SK-N-SH (cell line): ENCODE measurements at regions not wholly inside any gene's neighbourhood (a gene's known extent, or its start where the extent isn't known, plus 50 kb on each side); places are given as distances from the start of the nearest gene placed in this dataset.

Experiments
- CTCF ChIA-PET: fragments of 300-600, 350-600 bp; formaldehyde crosslinking; extraction: SDS; loops from one replicate; lab custom pipeline; 2021; lab: Yijun Ruan, JAX
- POLR2A ChIA-PET: fragments of 350-600 bp; sonication (Branson Sonifier 250); formaldehyde crosslinking; extraction: SDS; loops from one replicate; lab custom pipeline; 2020; ENCODE audit warnings: antibody characterized with exemption, inconsistent platforms; lab: Yijun Ruan, JAX
- DNase-seq: peaks from one replicate; pipeline ENCODE4 v3.0.0; 2012
- H2AFZ ChIP-seq: fragments of 200-600 bp; sonication (generic); 2 replicates; pipeline ENCODE4 v1.8.1; 2016; ENCODE audit warnings: antibody characterized with exemption, mild to moderate bottlenecking, low read depth
- H3F3A ChIP-seq: fragments of 200-600 bp; sonication (generic); replicated peaks from 2 replicates; pipeline ENCODE3; 2016; ENCODE audit warnings: antibody characterized with exemption, mild to moderate bottlenecking; ENCODE audit not compliant: insufficient read depth
- H3K27ac ChIP-seq, 2 experiments: fragments of 200-500 bp in 1 of 2; fragments of 200-600 bp in 1 of 2; sonication (Bioruptor generic) in 1 of 2; sonication (generic), shearing (Covaris generic) in 1 of 2; 2 replicates each; pipeline versions ENCODE4 v1.5.1 to v1.6.1; 2014 to 2016; ENCODE audit warnings: low read depth in 2 of 2, inconsistent platforms in 1 of 2, low read length in 1 of 2, mild to moderate bottlenecking in 1 of 2, mixed read lengths in 1 of 2
- H3K27me3 ChIP-seq: fragments of 200-600 bp; sonication (generic), shearing (Covaris generic); 2 replicates; pipeline ENCODE4 v1.6.1; 2016; ENCODE audit warnings: mixed run types; ENCODE audit not compliant: insufficient read depth
- H3K36me3 ChIP-seq, 2 experiments: fragments of 200-500 bp in 1 of 2; fragments of 200-600 bp in 1 of 2; sonication (Bioruptor generic) in 1 of 2; sonication (generic) in 1 of 2; replicated peaks in 1 of 2; 2 replicates each; pipeline versions ENCODE3 to v1.5.1; 2014 to 2016; ENCODE audit warnings: low read length in 1 of 2, mild to moderate bottlenecking in 1 of 2; ENCODE audit not compliant: insufficient read depth in 2 of 2, control insufficient read depth in 1 of 2
- H3K4me1 ChIP-seq, 2 experiments: fragments of 200-500 bp in 1 of 2; fragments of 200-600 bp in 1 of 2; sonication (Bioruptor generic) in 1 of 2; sonication (generic), shearing (Covaris generic) in 1 of 2; 2 replicates each; pipeline versions ENCODE4 v1.5.1 to v1.6.1; 2014 to 2016; ENCODE audit warnings: low read depth in 1 of 2, low read length in 1 of 2, mixed run types in 1 of 2; ENCODE audit not compliant: insufficient read depth in 2 of 2, control insufficient read depth in 1 of 2
- H3K4me2 ChIP-seq: fragments of 200-600 bp; sonication (generic), shearing (Covaris generic); 2 replicates; pipeline ENCODE4 v1.6.1; 2017; ENCODE audit warnings: mixed run types
- H3K4me3 ChIP-seq, 2 experiments: fragments of 200-500 bp in 1 of 2; fragments of 200-600 bp in 1 of 2; sonication (Bioruptor generic) in 1 of 2; sonication (generic), shearing (Covaris generic) in 1 of 2; 2 replicates each; pipeline versions ENCODE4 v1.5.1 to v1.8.1; 2014 to 2016; ENCODE audit warnings: low read depth in 2 of 2, inconsistent platforms in 1 of 2, low read length in 1 of 2, mild to moderate bottlenecking in 1 of 2, mixed read lengths in 1 of 2, moderate library complexity in 1 of 2
- H3K79me2 ChIP-seq: fragments of 200-600 bp; sonication (generic); 2 replicates; pipeline ENCODE4 v1.8.1; 2017; ENCODE audit warnings: mild to moderate bottlenecking; ENCODE audit not compliant: insufficient read depth
- H3K9ac ChIP-seq: fragments of 200-600 bp; sonication (generic); 2 replicates; pipeline ENCODE4 v1.6.1; 2017; ENCODE audit warnings: mixed run types
- H3K9me2 ChIP-seq: fragments of 200-600 bp; sonication (generic); 2 replicates; pipeline ENCODE4 v1.6.1; 2017; ENCODE audit warnings: mixed run types
- H3K9me3 ChIP-seq: fragments of 200-600 bp; sonication (generic); 2 replicates; pipeline ENCODE4 v1.6.1; 2017; ENCODE audit warnings: mixed run types, mild to moderate bottlenecking, moderate library complexity
- H4K20me1 ChIP-seq: fragments of 200-600 bp; sonication (generic); 2 replicates; pipeline ENCODE4 v1.6.1; 2017; ENCODE audit warnings: mild to moderate bottlenecking, mixed run types; ENCODE audit not compliant: insufficient read depth
- CTCF ChIP-seq: fragments of 200-600 bp; sonication (generic); IDR thresholded peaks from 2 replicates; pipeline ENCODE4 v1.6.1; 2017; ENCODE audit warnings: antibody characterized with exemption, mild to moderate bottlenecking, moderate library complexity
- ELF1 ChIP-seq: IDR thresholded peaks from 2 replicates; pipeline ENCODE4 v1.4.0; 2012
- FOSL2 ChIP-seq: IDR thresholded peaks from 2 replicates; pipeline ENCODE4 v1.4.0; 2012; ENCODE audit warnings: low read depth, mild to moderate bottlenecking, moderate library complexity, borderline replicate concordance
- FOXJ3 ChIP-seq: sonication (generic); formaldehyde crosslinking; IDR thresholded peaks from 2 replicates; pipeline ENCODE4 v1.5.1; 2020; ENCODE audit warnings: mild to moderate bottlenecking, missing genetic modification reagents
- FOXM1 ChIP-seq: IDR thresholded peaks from 2 replicates; pipeline ENCODE4 v1.4.0; 2012; ENCODE audit warnings: low read depth, mild to moderate bottlenecking
- GABPA ChIP-seq: IDR thresholded peaks from 2 replicates; pipeline ENCODE4 v1.4.0; 2012; ENCODE audit warnings: low read depth, mild to moderate bottlenecking
- GATA2 ChIP-seq: sonication (generic); formaldehyde crosslinking; IDR thresholded peaks from 2 replicates; pipeline ENCODE4 v1.5.0; 2020; ENCODE audit warnings: mild to moderate bottlenecking, missing genetic modification reagents
- IRF3 ChIP-seq: fragments of 150-350 bp; IDR thresholded peaks from 2 replicates; pipeline ENCODE4 v1.6.1; 2016; ENCODE audit warnings: mild to moderate bottlenecking, low read depth, low read length
- JUND ChIP-seq: IDR thresholded peaks from 2 replicates; pipeline ENCODE4 v1.4.0; 2012
- MAX ChIP-seq: IDR thresholded peaks from 2 replicates; pipeline ENCODE4 v1.4.0; 2012; ENCODE audit warnings: low read depth
- MXI1 ChIP-seq: IDR thresholded peaks from 2 replicates; pipeline ENCODE4 v1.6.1; 2012; ENCODE audit warnings: mild to moderate bottlenecking, low read depth, low read length, improper control_type of control experiment
- NFIC ChIP-seq: IDR thresholded peaks from 2 replicates; pipeline ENCODE4 v1.4.0; 2012; ENCODE audit warnings: borderline replicate concordance
- PBX3 ChIP-seq: IDR thresholded peaks from 2 replicates; pipeline ENCODE4; 2012
- RAD21 ChIP-seq: IDR thresholded peaks from 2 replicates; pipeline ENCODE4 v1.6.1; 2012; ENCODE audit warnings: mild to moderate bottlenecking, low read length
- RFX5 ChIP-seq: IDR thresholded peaks from 2 replicates; pipeline ENCODE4 v1.6.1; 2012; ENCODE audit warnings: mild to moderate bottlenecking, improper control_type of control experiment, low read length
- RXRA ChIP-seq: IDR thresholded peaks from 2 replicates; pipeline ENCODE4 v1.4.0; 2012; ENCODE audit warnings: low read depth, mild to moderate bottlenecking, borderline replicate concordance
- SMC3 ChIP-seq: IDR thresholded peaks from 2 replicates; pipeline ENCODE4 v1.6.1; 2012; ENCODE audit warnings: low read depth, low read length, improper control_type of control experiment
- TCF12 ChIP-seq: IDR thresholded peaks from 2 replicates; pipeline ENCODE4 v1.4.0; 2012
- USF2 ChIP-seq: fragments of 150-350 bp; IDR thresholded peaks from 2 replicates; pipeline ENCODE4 v1.6.1; 2017; ENCODE audit warnings: antibody characterized with exemption, low read length, low read depth, borderline replicate concordance
- YY1 ChIP-seq: IDR thresholded peaks from 2 replicates; pipeline ENCODE4 v1.4.0; 2012; ENCODE audit warnings: low read depth, mild to moderate bottlenecking
- ZBTB33 ChIP-seq: IDR thresholded peaks from 2 replicates; pipeline ENCODE4 v1.4.0; 2012; ENCODE audit warnings: low read depth, borderline replicate concordance
- WGBS: methylation state at CpG from one replicate; pipeline ENCODE4 v1.1.6; 2017; ENCODE audit warnings: low lambda C conversion rate; 5-methylcytosine and 5-hydroxymethylcytosine counted together

- Histone ChIP-seq H4K20me1 (no peaks in the 10 kb centered on the region), H3K36me3 (no peaks in the 10 kb centered on the region), H3K4me1 (no peaks in the 10 kb centered on the region; a peak in 2 of 4 replicates), H2AFZ (no peak overlapping the region), H3K9me3 (no peaks in the 10 kb centered on the region), H3K27ac (no peak overlapping the region), H3K4me2 (no peak overlapping the region), H3K27me3 (no peaks in the 10 kb centered on the region), H3K9me2 (no peaks in the 10 kb centered on the region), H3K4me3 (no peak overlapping the region), H3K9ac (no peak overlapping the region), H3K79me2 (no peaks in the 10 kb centered on the region), H3F3A (no peaks in the 10 kb centered on the region)
- ChIA-PET CTCF (no interaction called here), POLR2A (no interaction called here)
- TF ChIP-seq GATA2 (no peak), MXI1 (no peak), GABPA (no peak), SMC3 (no peak), JUND (no peak), PBX3 (no peak), FOXJ3 (CRISPR knock-in tag) (no peak), FOXM1 (no peak), ZBTB33 (no peak), RFX5 (no peak)
- no peak for DNase-seq
- 62% methylated on average over 1 of the region's 1 CpG for WGBS
Observed at GRCh38 chr13:90402102-90402501, 945.4 kb upstream of the MIR17HG start.

GRCh38 chr13:90402613-90403012 lies 944.9 kb upstream of the MIR17HG start:
- H3K9ac ChIP-seq, result no peak overlapping the region
- H2AFZ ChIP-seq, result no peak overlapping the region
- no peaks in the 10 kb centered on the region for H3K9me2 ChIP-seq
- no peaks in the 10 kb centered on the region for H4K20me1 ChIP-seq
- H3K9me3 ChIP-seq, result no peaks in the 10 kb centered on the region
- no peaks in the 10 kb centered on the region for H3K27me3 ChIP-seq
- 78% methylated on average over 1 of the region's 1 CpG for WGBS
- H3K27ac ChIP-seq, result no peak overlapping the region
- H3K4me3 ChIP-seq, result no peak overlapping the region
- no peaks in the 10 kb centered on the region; a peak in 2 of 4 replicates for H3K4me1 ChIP-seq
- no peak for DNase-seq
- POLR2A ChIA-PET, result no interaction called here
- no peak overlapping the region for H3K4me2 ChIP-seq
- no peaks in the 10 kb centered on the region for H3K36me3 ChIP-seq
- CTCF ChIA-PET, result no interaction called here
- H3F3A ChIP-seq, result no peaks in the 10 kb centered on the region
- no peaks in the 10 kb centered on the region for H3K79me2 ChIP-seq
- TF ChIP-seq RXRA (no peak), YY1 (no peak), FOSL2 (no peak), CTCF (no peak), ZBTB33 (no peak), USF2 (no peak), RAD21 (no peak), GABPA (no peak), FOXM1 (no peak), IRF3 (no peak), ELF1 (no peak), FOXJ3 (CRISPR knock-in tag) (no peak), MAX (no peak), TCF12 (no peak), NFIC (no peak)
